K562 (cell line): ENCODE measurements at regions not wholly inside any gene's neighbourhood (a gene's known extent, or its start where the extent isn't known, plus 50 kb on each side); places are given as distances from the start of the nearest gene placed in this dataset.

ENCODE experiments used
- ATAC-seq: fragments of 200-7000 bp; cut with Tn5 transposase; 3 replicates; pipeline ENCODE4 v1.9.1; 2020; ENCODE audit warnings: moderate library complexity
- BruUV-seq: library from RNA; stranded (reverse); fragments of 400-500 nt; replicated peaks from 2 replicates; lab custom pipeline; 2021; lab: Mats Ljungman, UMichigan
- CTCF ChIA-PET: fragments of 300-600 bp; formaldehyde crosslinking; extraction: SDS; loops from one replicate; lab custom pipeline; 2021; ENCODE audit warnings: low intra/inter-chr PET ratio; lab: Yijun Ruan, JAX
- POLR2A ChIA-PET: fragments of 300-600, 350-650 bp; sonication (Branson Sonifier 250); formaldehyde crosslinking; extraction: SDS; loops from one replicate; lab custom pipeline; 2021; ENCODE audit warnings: antibody characterized with exemption, inconsistent platforms; lab: Yijun Ruan, JAX
- DNase-seq, 4 experiments: peaks; one replicate each; pipeline versions ENCODE4 v3.0.0 to v3.0.0-alpha.2; 2011 to 2018; ENCODE audit warnings: low spot score in 3 of 4, mixed read lengths in 3 of 4; ENCODE audit errors: extremely low read depth in 1 of 4
- FAIRE-seq: peaks from 2 replicates; lab custom pipeline; 2011; peaks lifted over from hg19 to GRCh38; lab: Jason Lieb, UNC
- H2AFZ ChIP-seq: 2 replicates; pipeline ENCODE4 v1.6.0; 2011; ENCODE audit warnings: low read depth, low read length, control low read depth, inconsistent platforms
- H3K27ac ChIP-seq: fragments of 200-600 bp; 3 replicates; pipeline ENCODE4 v1.8.0; 2011; ENCODE audit warnings: low read depth, mild to moderate bottlenecking, control low read depth, inconsistent platforms, low read length, moderate library complexity, mixed read lengths; ENCODE audit errors: extremely low read depth
- H3K27me3 ChIP-seq, 2 experiments: fragments of 300-600 bp in 1 of 2; 2 replicates in 1 of 2; 3 replicates in 1 of 2; pipeline versions ENCODE4 v1.6.0 to v1.8.0; 2011; ENCODE audit warnings: inconsistent platforms in 2 of 2, low read length in 2 of 2, mild to moderate bottlenecking in 1 of 2, mixed read lengths in 1 of 2, moderate library complexity in 1 of 2; ENCODE audit not compliant: control insufficient read depth in 2 of 2, insufficient read depth in 2 of 2
- H3K36me3 ChIP-seq: fragments of 300-600 bp; 3 replicates; pipeline ENCODE4 v1.8.0; 2011; ENCODE audit warnings: mild to moderate bottlenecking, low read length, inconsistent platforms; ENCODE audit not compliant: control insufficient read depth, insufficient read depth
- H3K4me1 ChIP-seq, 2 experiments: fragments of 200-600 bp in 1 of 2; replicated peaks in 1 of 2; 2 replicates in 1 of 2; 3 replicates in 1 of 2; pipeline versions ENCODE4 v1.5.1 to v1.8.0; 2011; ENCODE audit warnings: inconsistent platforms in 2 of 2, low read length in 2 of 2, mild to moderate bottlenecking in 1 of 2, mixed read lengths in 1 of 2, moderate library complexity in 1 of 2; ENCODE audit not compliant: control insufficient read depth in 2 of 2, insufficient read depth in 2 of 2
- H3K4me2 ChIP-seq: 2 replicates; pipeline ENCODE4 v1.6.1; 2011; ENCODE audit warnings: low read length, control low read depth, inconsistent platforms, mixed read lengths; ENCODE audit not compliant: insufficient read depth
- H3K4me3 ChIP-seq: fragments of 200-600 bp; sonication (generic), shearing (Covaris generic); 2 replicates; pipeline ENCODE4 v1.5.1; 2016; ENCODE audit warnings: control low read depth, inconsistent platforms
- H3K79me2 ChIP-seq: fragments of 200-600 bp; 3 replicates; pipeline ENCODE4 v1.8.0; 2011; ENCODE audit warnings: low read length, inconsistent platforms; ENCODE audit not compliant: control insufficient read depth, insufficient read depth
- H3K9ac ChIP-seq, 2 experiments: 2 replicates each; pipeline versions ENCODE4 v1.6.0 to v1.6.1; 2011; ENCODE audit warnings: low read depth in 2 of 2, low read length in 2 of 2, control low read depth in 1 of 2, inconsistent platforms in 1 of 2, mild to moderate bottlenecking in 1 of 2, mixed read lengths in 1 of 2; ENCODE audit not compliant: insufficient read depth in 1 of 2
- H3K9me1 ChIP-seq: one replicate; pipeline ENCODE4 v1.6.0; 2011; ENCODE audit warnings: inconsistent platforms, mild to moderate bottlenecking, low read length, moderate library complexity; ENCODE audit not compliant: control insufficient read depth, insufficient read depth
- H3K9me3 ChIP-seq: replicated peaks from 2 replicates; pipeline ENCODE4 v1.5.1; 2011; ENCODE audit warnings: low read depth, low read length, inconsistent platforms; ENCODE audit not compliant: control insufficient read depth, insufficient read depth
- H4K20me1 ChIP-seq: replicated peaks from 2 replicates; pipeline ENCODE4 v1.6.1; 2011; ENCODE audit warnings: low read length, inconsistent platforms, mixed read lengths; ENCODE audit not compliant: control insufficient read depth, insufficient read depth
- CBX5 ChIP-seq: IDR thresholded peaks from 2 replicates; pipeline ENCODE4 v1.6.1; 2014; ENCODE audit warnings: low read depth, borderline replicate concordance
- FOXP4 ChIP-seq: sonication (generic); formaldehyde crosslinking; IDR thresholded peaks from 2 replicates; pipeline ENCODE4 v1.8.0; 2022; ENCODE audit warnings: mild to moderate bottlenecking, missing genetic modification reagents, borderline replicate concordance
- HDAC8 ChIP-seq: fragments of 450-650 bp; IDR thresholded peaks from 2 replicates; pipeline ENCODE4 v1.6.1; 2016; ENCODE audit warnings: mild to moderate bottlenecking, missing genetic modification characterization, moderate library complexity, missing compliant biosample characterization
- HMG20A ChIP-seq: fragments of 450-650 bp; formaldehyde crosslinking; conservative IDR thresholded peaks from 2 replicates; pipeline ENCODE4 v1.4.0; 2020; ENCODE audit warnings: mild to moderate bottlenecking, mixed read lengths
- MIER1 ChIP-seq: fragments of 450-650 bp; IDR thresholded peaks from 2 replicates; pipeline ENCODE4 v1.6.1; 2016; ENCODE audit warnings: antibody characterized with exemption, mild to moderate bottlenecking, low read depth
- NBN ChIP-seq: fragments of 450-650 bp; IDR thresholded peaks from 2 replicates; pipeline ENCODE4 v1.6.1; 2016; ENCODE audit warnings: low read depth, mild to moderate bottlenecking
- NEUROD1 ChIP-seq: fragments of 150-350 bp; IDR thresholded peaks from 2 replicates; pipeline ENCODE4 v1.6.1; 2014; ENCODE audit warnings: borderline replicate concordance, low read length, low read depth; ENCODE audit not compliant: partially characterized antibody
- PHB2 ChIP-seq: fragments of 450-650 bp; IDR thresholded peaks from 2 replicates; pipeline ENCODE4 v1.6.1; 2017; ENCODE audit warnings: low read depth
- RBM15 ChIP-seq: fragments of 200-400 bp; formaldehyde crosslinking; IDR thresholded peaks from 2 replicates; pipeline ENCODE4 v1.6.1; 2018; ENCODE audit warnings: mild to moderate bottlenecking, low read length, moderate library complexity; ENCODE audit not compliant: insufficient read depth
- SRSF3 ChIP-seq: fragments of 200-400 bp; formaldehyde crosslinking; IDR thresholded peaks from 2 replicates; pipeline ENCODE4 v1.6.1; 2016; ENCODE audit warnings: mild to moderate bottlenecking, low read length, moderate library complexity; ENCODE audit not compliant: insufficient read depth
- TOE1 ChIP-seq, 2 experiments: fragments of 450-650 bp in 1 of 2; sonication (generic) in 1 of 2; formaldehyde crosslinking in 1 of 2; IDR thresholded peaks; 2 replicates each; pipeline versions ENCODE4 v1.7.1 to v1.8.0; 2016 to 2022; ENCODE audit warnings: borderline replicate concordance in 2 of 2, mild to moderate bottlenecking in 2 of 2, antibody characterized with exemption in 1 of 2, inconsistent platforms in 1 of 2, low read depth in 1 of 2, missing genetic modification reagents in 1 of 2, moderate library complexity in 1 of 2
- ZNF134 ChIP-seq: fragments of 250-450 bp; sonication (Bioruptor Pico); conservative IDR thresholded peaks from 2 replicates; pipeline ENCODE4 v1.4.0; 2020
- ZNF764 ChIP-seq: fragments of 250-450 bp; sonication (Bioruptor Pico); IDR thresholded peaks from 2 replicates; pipeline ENCODE4 v1.4.0; 2020; ENCODE audit warnings: low read depth, mild to moderate bottlenecking, moderate library complexity
- WGBS: fragments of 100-300 bp; shearing (Covaris generic); methylation state at CpG from one replicate; pipeline ENCODE4 v1.1.6; 2016; ENCODE audit warnings: low coverage, mixed read lengths; ENCODE audit not compliant: insufficient coverage; ENCODE audit errors: missing lambda C conversion rate; 5-methylcytosine and 5-hydroxymethylcytosine counted together
- in situ Hi-C: fragments of 300-500 bp; cut with MboI; formaldehyde crosslinking; loops from 4 replicates; pipeline ENCODE4 v1.15.0; 2018; ENCODE audit warnings: inconsistent platforms, mixed read lengths
- intact Hi-C: fragments of 100-400 bp; cut with micrococcal nuclease; formaldehyde crosslinking; loops from 2 replicates; pipeline ENCODE4 v1.14.2; 2022

DNA sequence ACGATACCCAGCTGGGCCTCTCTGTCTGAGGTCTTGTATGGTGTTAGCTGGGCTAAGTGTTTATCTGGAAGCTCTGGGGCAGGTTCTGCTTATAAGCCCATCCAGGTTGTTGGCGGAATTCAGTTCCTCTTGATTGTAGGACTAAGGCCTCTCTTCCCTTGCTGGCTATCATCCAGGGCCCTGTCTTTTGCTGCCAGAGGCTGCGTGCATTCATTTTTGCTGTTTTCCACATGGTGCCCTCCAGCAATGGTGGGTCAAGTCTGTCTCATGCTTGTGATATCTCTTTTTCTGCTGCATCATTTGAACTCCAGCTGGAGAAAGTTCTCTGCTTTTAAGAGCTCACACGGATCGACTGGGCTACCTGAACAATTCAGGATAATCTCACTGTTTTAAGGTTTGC lies 105.7 kb upstream of the ZNF618 start:
- Histone ChIP-seq H3K9me3 (no peaks in the 10 kb centered on the region), H3K27me3 (0 out of 5 replicates have a peak, but pooled peaks cover 0 to 4% of the 10 kb centered on the region in 2 experiments), H3K4me3 (no peak overlapping the region), H3K4me2 (no peak overlapping the region), H3K9me1 (no peaks in the 10 kb centered on the region), H3K27ac (no peak overlapping the region), H3K36me3 (no peaks in the 10 kb centered on the region), H3K9ac (no peak overlapping the region), H4K20me1 (no peaks in the 10 kb centered on the region), H2AFZ (no peak overlapping the region), H3K4me1 (no peaks in the 10 kb centered on the region), H3K79me2 (no peaks in the 10 kb centered on the region)
- intact Hi-C loops, result no loop called here
- ATAC-seq (no peak), FAIRE-seq (no peak), DNase-seq (no peak)
- POLR2A ChIA-PET, result interaction anchor here (1.1 kb wide), 1 partner anchor 8 kb away, joined by 3 read pairs; no protein-coding TSS in a partner anchor
- in situ Hi-C loops, result no loop called here
- CTCF ChIA-PET, result no interaction called here
- 0% methylated on average over 5 of the region's 5 CpGs for WGBS
- no TSS peak for BruUV-seq
- TF ChIP-seq ZNF134 (CRISPR knock-in tag) (no peak), FOXP4 (CRISPR knock-in tag) (no peak)

DNA sequence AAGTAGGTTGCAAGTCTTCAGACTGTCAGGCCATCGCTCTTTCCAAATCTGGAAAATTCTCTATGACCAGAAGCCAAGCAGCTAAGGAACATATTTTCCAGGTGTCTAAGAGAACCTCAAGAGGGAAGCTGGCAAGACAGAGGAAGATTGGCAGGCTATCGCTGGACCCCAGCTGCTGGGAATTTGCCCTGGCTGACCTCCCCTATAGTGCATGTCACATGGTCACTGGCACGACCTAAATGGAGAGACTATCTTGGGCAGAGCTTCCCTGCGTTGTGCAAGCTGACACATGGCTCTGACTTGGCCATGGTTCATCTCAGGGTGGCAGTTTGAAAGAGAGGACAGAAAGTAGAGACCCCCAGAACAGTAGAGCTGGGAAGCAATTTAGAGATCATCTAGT lies 104.9 kb upstream of the ZNF618 start:
- Histone ChIP-seq H3K9me1 (no peaks in the 10 kb centered on the region), H3K4me2 (no peak overlapping the region), H3K27me3 (0 out of 5 replicates have a peak, but pooled peaks cover 0 to 4% of the 10 kb centered on the region in 2 experiments), H3K4me3 (no peak overlapping the region), H3K9me3 (no peaks in the 10 kb centered on the region), H2AFZ (no peak overlapping the region), H3K36me3 (no peaks in the 10 kb centered on the region), H3K79me2 (no peaks in the 10 kb centered on the region), H4K20me1 (no peaks in the 10 kb centered on the region)
- no TSS peak for BruUV-seq
- no peak for DNase-seq
- POLR2A ChIA-PET, result interaction anchor here (1.1 kb wide), 1 partner anchor 9 kb away, joined by 3 read pairs; no protein-coding TSS in a partner anchor
- no peak for FAIRE-seq
- TF ChIP-seq TOE1 (IDR thresholded peaks at IDR 0.05; ENCODE audit: borderline replicate concordance), result no peak
- TF ChIP-seq TOE1 (CRISPR knock-in tag; IDR thresholded peaks at IDR 0.05; ENCODE audit: borderline replicate concordance, low read depth), result no peak
- TF ChIP-seq PHB2, result no peak
- no peak for TF ChIP-seq HMG20A (CRISPR knock-in tag)
- no peak for TF ChIP-seq NEUROD1
- TF ChIP-seq MIER1, result no peak
- TF ChIP-seq CBX5, result no peak
- no peak for TF ChIP-seq ZNF764 (CRISPR knock-in tag)
- no peak for TF ChIP-seq SRSF3
- no peak for TF ChIP-seq RBM15
- TF ChIP-seq NBN, result no peak
- TF ChIP-seq HDAC8 (tag), result no peak
- TF ChIP-seq, all 486 proteins: peak for 0
- CTCF ChIA-PET, result no interaction called here
- no peak for ATAC-seq
- H3K27ac ChIP-seq, result no peak overlapping the region
- no peaks in the 10 kb centered on the region for H3K4me1 ChIP-seq
- in situ Hi-C loops, result no loop called here
- intact Hi-C loops, result no loop called here
- WGBS, result 2% methylated on average over 4 of the region's 4 CpGs
- no peak overlapping the region for H3K9ac ChIP-seq
